A673 (cell line): ENCODE measurements at regions not wholly inside any gene's neighbourhood (a gene's known extent, or its start where the extent isn't known, plus 50 kb on each side); places are given as distances from the start of the nearest gene placed in this dataset.

ENCODE experiments used
- BruUV-seq: library from RNA; stranded (reverse); fragments of 400-500 nt; replicated peaks from 2 replicates; lab custom pipeline; 2021; lab: Mats Ljungman, UMichigan
- CTCF ChIA-PET: fragments of 300-600 bp; sonication (Branson Sonifier 250); formaldehyde crosslinking; loops from one replicate; lab custom pipeline; 2022; ENCODE audit warnings: antibody characterized with exemption; lab: Charles Lee
- POLR2A ChIA-PET: fragments of 300-600 bp; sonication (Branson Sonifier 250); formaldehyde crosslinking; loops from one replicate; lab custom pipeline; 2022; ENCODE audit warnings: antibody characterized with exemption; ENCODE audit not compliant: low non-redundant PET; lab: Charles Lee
- DNase-seq: peaks from one replicate; pipeline ENCODE4 v3.0.0-alpha.2; 2015; ENCODE audit warnings: low spot score
- H3K27ac ChIP-seq: fragments of 200-600 bp; sonication (generic); 2 replicates; pipeline ENCODE4 v1.5.1; 2016; ENCODE audit warnings: mixed run types, low read depth, mild to moderate bottlenecking, mixed read lengths, antibody characterized with exemption, low read length; ENCODE audit not compliant: poor library complexity, severe bottlenecking
- H3K27me3 ChIP-seq: fragments of 200-600 bp; sonication (generic); replicated peaks from 2 replicates; pipeline ENCODE4 v1.6.1; 2017; ENCODE audit warnings: mixed run types, low read depth, mild to moderate bottlenecking, mixed read lengths, antibody characterized with exemption, low read length; ENCODE audit not compliant: insufficient read depth, poor library complexity
- H3K36me3 ChIP-seq: fragments of 200-600 bp; sonication (generic); 2 replicates; pipeline ENCODE4 v1.6.1; 2016; ENCODE audit warnings: mixed run types, mild to moderate bottlenecking, mixed read lengths, antibody characterized with exemption, low read length; ENCODE audit not compliant: insufficient read depth, poor library complexity, severe bottlenecking
- H3K4me1 ChIP-seq: fragments of 200-600 bp; sonication (generic); 2 replicates; pipeline ENCODE4 v1.6.1; 2017; ENCODE audit warnings: mixed run types, mild to moderate bottlenecking, mixed read lengths, antibody characterized with exemption, low read length; ENCODE audit not compliant: insufficient read depth, poor library complexity, severe bottlenecking
- H3K4me3 ChIP-seq: fragments of 200-600 bp; sonication (generic); 2 replicates; pipeline ENCODE4 v1.5.1; 2016; ENCODE audit warnings: low read depth, mixed run types, mild to moderate bottlenecking, mixed read lengths, low read length; ENCODE audit not compliant: poor library complexity, severe bottlenecking
- H3K9me3 ChIP-seq: fragments of 200-600 bp; sonication (generic); 2 replicates; pipeline ENCODE4 v1.6.1; 2016; ENCODE audit warnings: mixed run types, low read depth, mild to moderate bottlenecking, mixed read lengths, antibody characterized with exemption, low read length; ENCODE audit not compliant: poor library complexity, severe bottlenecking
- CTCF ChIP-seq: fragments of 300-800, 200-600 bp; sonication (generic); conservative IDR thresholded peaks from 2 replicates; pipeline ENCODE4 v1.5.1; 2017; ENCODE audit warnings: low read depth, mild to moderate bottlenecking, antibody characterized with exemption, low read length, moderate library complexity, mixed read lengths
- EZH2 ChIP-seq: fragments of 200-600 bp; sonication (generic); IDR thresholded peaks from 2 replicates; pipeline ENCODE4 v1.6.1; 2017; ENCODE audit warnings: borderline replicate concordance, low read depth, mild to moderate bottlenecking, mixed read lengths, antibody characterized with exemption, low read length; ENCODE audit not compliant: poor library complexity, severe bottlenecking
- intact Hi-C: fragments of 100-400 bp; cut with micrococcal nuclease; formaldehyde crosslinking; loops from one replicate; pipeline ENCODE4 v1.10.0; 2022; ENCODE audit not compliant: unreplicated experiment

DNA sequence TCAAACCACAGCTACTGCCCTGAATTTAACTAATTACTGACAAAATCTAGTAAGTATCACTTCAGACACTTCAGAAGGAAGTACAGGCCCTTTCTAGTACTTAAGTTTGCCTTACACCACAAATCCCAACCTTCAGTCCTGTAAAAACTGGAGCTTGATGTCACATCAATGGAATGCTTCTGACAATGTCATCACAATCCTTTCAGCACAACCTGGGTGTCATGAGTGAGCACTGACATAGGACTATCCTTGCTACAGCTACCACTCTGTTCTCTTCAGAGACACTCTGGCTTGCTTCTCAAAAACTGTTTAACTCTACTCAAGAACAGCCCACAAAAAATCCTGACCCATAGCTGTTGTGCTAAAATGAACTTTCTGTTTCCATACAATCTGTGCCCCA lies 108.2 kb downstream of the RRM1 start:
- DNase-seq: no peak
- no peak overlapping the region for H3K4me3 ChIP-seq
- BruUV-seq: no TSS peak
- no peaks in the 10 kb centered on the region for H3K27me3 ChIP-seq
- no peak overlapping the region for H3K27ac ChIP-seq
- no peaks in the 10 kb centered on the region for H3K4me1 ChIP-seq
- no peaks in the 10 kb centered on the region for H3K36me3 ChIP-seq
- CTCF ChIA-PET: no interaction called here
- intact Hi-C loops: no loop called here
- TF ChIP-seq EZH2 (no peak), CTCF (no peak)
- POLR2A ChIA-PET: no interaction called here
- no peaks in the 10 kb centered on the region for H3K9me3 ChIP-seq

GRCh38 chr11:4197112-4197511 lies 102.5 kb downstream of the RRM1 start:
- no peak for TF ChIP-seq EZH2
- no peaks in the 10 kb centered on the region for H3K9me3 ChIP-seq
- BruUV-seq: no TSS peak
- no peak overlapping the region for H3K27ac ChIP-seq
- no peaks in the 10 kb centered on the region for H3K27me3 ChIP-seq
- H3K36me3 ChIP-seq: no peaks in the 10 kb centered on the region
- DNase-seq: no peak
- ChIA-PET POLR2A (no interaction called here), CTCF (no interaction called here)
- intact Hi-C loops: no loop called here
- H3K4me1 ChIP-seq: no peaks in the 10 kb centered on the region
- no peak overlapping the region for H3K4me3 ChIP-seq

DNA sequence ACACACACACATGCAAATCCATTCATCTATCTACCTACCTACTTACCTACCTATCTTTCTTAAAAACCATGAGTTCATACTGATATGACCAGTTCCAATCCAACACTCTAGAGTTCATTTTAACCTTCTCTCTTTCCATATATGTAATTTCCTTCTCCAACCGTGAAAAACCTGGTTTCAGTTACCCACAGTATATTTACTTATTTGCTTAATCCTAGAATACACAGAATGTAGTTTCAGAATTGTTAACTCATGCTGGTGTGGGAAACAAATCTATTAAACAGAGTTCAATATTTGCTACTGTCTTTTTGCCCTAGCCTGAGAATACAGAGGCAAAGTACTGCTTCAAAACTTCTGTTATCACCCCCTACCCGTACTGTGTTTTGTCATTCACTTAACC lies 101.3 kb downstream of the RRM1 start:
- ChIA-PET POLR2A (no interaction called here), CTCF (no interaction called here)
- Histone ChIP-seq H3K4me3 (no peak overlapping the region), H3K4me1 (no peaks in the 10 kb centered on the region), H3K9me3 (no peaks in the 10 kb centered on the region), H3K36me3 (no peaks in the 10 kb centered on the region), H3K27me3 (no peaks in the 10 kb centered on the region), H3K27ac (no peak overlapping the region)
- TF ChIP-seq EZH2 (no peak), CTCF (no peak)
- intact Hi-C loops: no loop called here
- DNase-seq: no peak
- no TSS peak for BruUV-seq

DNA sequence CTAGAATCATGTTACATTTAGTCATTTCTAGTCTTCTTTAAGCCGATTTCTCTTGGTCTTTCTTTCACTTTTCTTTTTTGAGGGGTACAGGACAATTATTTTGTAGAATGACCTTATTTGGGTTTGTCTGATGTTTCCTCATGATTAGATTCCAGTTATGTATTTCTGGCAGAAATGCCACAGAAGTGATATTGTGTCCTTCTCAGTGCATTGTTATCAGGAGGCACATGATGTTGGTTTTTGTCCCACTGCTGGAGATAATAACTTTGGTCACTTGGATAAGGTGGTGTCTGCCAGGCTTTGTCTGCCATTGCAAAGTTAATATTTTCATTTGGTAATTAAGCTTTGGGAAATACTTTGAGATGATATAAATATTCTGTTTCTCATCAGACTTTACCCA lies 100.3 kb downstream of the RRM1 start:
- H3K27me3 ChIP-seq: no peaks in the 10 kb centered on the region
- no peaks in the 10 kb centered on the region for H3K9me3 ChIP-seq
- H3K4me3 ChIP-seq: no peak overlapping the region
- no peak for DNase-seq
- BruUV-seq: no TSS peak
- no peaks in the 10 kb centered on the region for H3K4me1 ChIP-seq
- no peak for TF ChIP-seq CTCF
- no peak for TF ChIP-seq EZH2
- ChIA-PET POLR2A (no interaction called here), CTCF (no interaction called here)
- H3K36me3 ChIP-seq: no peaks in the 10 kb centered on the region
- intact Hi-C loops: no loop called here
- no peak overlapping the region for H3K27ac ChIP-seq
